Neural cell (in vitro differentiated cells): ENCODE measurements at regions not wholly inside any gene's neighbourhood (a gene's known extent, or its start where the extent isn't known, plus 50 kb on each side); places are given as distances from the start of the nearest gene placed in this dataset.

Experiments used
- CTCF ChIP-seq: fragments of 450-650 bp; IDR thresholded peaks from 2 replicates; pipeline ENCODE4 v1.5.1; 2014; ENCODE audit warnings: antibody characterized with exemption, mild to moderate bottlenecking, moderate library complexity; ENCODE audit not compliant: poor library complexity, severe bottlenecking
- EP300 ChIP-seq: fragments of 450-650 bp; conservative IDR thresholded peaks from 2 replicates; pipeline ENCODE4 v1.6.1; 2014; ENCODE audit warnings: antibody characterized with exemption, mild to moderate bottlenecking, moderate library complexity; ENCODE audit not compliant: poor library complexity, severe bottlenecking
- EZH2 ChIP-seq: fragments of 200-600, 300-800 bp; shearing (Covaris generic), sonication (generic); IDR thresholded peaks from 2 replicates; pipeline ENCODE4 v1.6.1; 2014; ENCODE audit warnings: antibody characterized with exemption, low read length, borderline replicate concordance, mild to moderate bottlenecking; ENCODE audit not compliant: insufficient read depth, poor library complexity, severe bottlenecking
- POLR2AphosphoS5 ChIP-seq: IDR thresholded peaks from 2 replicates; pipeline ENCODE4 v1.6.1; 2012
- REST ChIP-seq: IDR thresholded peaks from 2 replicates; pipeline ENCODE4 v1.6.1; 2012; ENCODE audit warnings: borderline replicate concordance
- SMC3 ChIP-seq: fragments of 450-650 bp; conservative IDR thresholded peaks from 2 replicates; pipeline ENCODE4 v1.6.1; 2014; ENCODE audit warnings: antibody characterized with exemption, mild to moderate bottlenecking, moderate library complexity; ENCODE audit not compliant: poor library complexity
- TAF1 ChIP-seq: IDR thresholded peaks from 2 replicates; pipeline ENCODE4 v1.6.1; 2012; ENCODE audit warnings: low read depth

- no peak for TF ChIP-seq CTCF
- TF ChIP-seq EZH2 = no peak
- TF ChIP-seq TAF1 = no peak
- no peak for TF ChIP-seq EP300
- TF ChIP-seq REST = no peak
- TF ChIP-seq POLR2AphosphoS5 = no peak
- no peak for TF ChIP-seq SMC3
Measured at GRCh38 chr7:68722044-68722443, 876.2 kb upstream of the AUTS2 start.
